ENCODE measurements at regions not wholly inside any gene's neighbourhood (a gene's known extent, or its start where the extent isn't known, plus 50 kb on each side); places are given as distances from the start of the nearest gene placed in this dataset.
"Not testable (repeated sequence)": the region's sequence is repeated elsewhere in the genome, so short reads cannot be mapped to it uniquely, and the experiment has no call there.

- peak; percentile 54 to 63 for DNase-seq
Measured at GRCh38 chr2:393711-394696, 106.1 kb upstream of the ALKAL2 start.

GRCh38 chr2:392926-393280 is 105.0 kb upstream of the ALKAL2 start:
- DNase-seq = no peak

DNA sequence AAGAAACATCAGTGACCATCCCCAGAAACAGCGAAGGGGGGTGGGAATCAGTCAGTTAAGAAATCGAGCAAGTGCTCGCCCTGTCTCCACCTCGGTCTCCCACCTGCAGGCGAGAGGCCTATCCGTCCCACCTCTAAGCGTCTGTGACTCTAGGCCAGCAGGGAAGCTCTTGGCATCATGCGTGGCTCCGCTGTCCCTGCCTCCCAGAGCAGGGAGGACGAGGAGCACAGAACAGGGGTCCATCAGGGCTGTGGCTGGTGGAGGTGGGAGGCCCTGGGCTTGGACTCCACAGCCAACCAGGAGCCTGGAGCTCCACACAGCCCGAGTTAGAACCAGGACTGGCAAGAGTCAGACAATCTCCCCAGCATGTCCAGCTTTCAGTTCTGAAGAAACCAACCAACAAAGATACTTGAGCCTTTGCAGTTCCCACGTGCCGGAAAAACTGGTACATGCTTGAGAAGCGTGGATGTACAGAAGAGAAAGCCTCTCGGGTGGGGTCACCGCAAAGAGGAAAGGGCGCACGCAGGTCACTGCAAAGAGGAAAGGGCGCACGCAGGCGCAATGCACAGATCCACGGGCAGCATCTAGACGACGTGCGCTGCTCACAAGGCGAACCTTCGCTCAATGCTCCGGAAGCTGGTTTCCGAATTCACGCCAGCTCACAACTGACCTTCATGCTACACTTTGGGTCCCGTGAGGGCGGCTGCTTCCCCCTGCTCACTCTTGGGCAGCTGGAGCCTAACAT is 104.5 kb upstream of the ALKAL2 start:
- no peak for DNase-seq

DNA sequence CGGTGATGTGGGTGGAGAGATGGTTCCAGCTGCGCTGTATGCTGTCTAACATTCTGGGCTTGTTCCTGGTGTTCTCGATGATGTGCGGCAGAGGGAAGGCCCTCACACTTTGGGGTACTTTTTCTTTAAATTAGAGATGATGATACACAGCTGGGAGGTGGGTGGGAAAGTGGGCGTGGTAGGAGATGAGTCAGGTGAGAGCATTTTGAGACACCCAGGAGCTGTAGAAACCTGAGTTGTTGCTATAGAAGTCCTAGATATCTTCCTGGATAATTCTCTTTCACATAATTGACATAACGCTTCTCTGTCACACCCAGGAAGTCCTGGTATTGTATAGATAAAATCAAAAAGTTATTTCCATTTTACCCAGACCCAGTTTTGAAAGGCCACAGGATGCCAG is 103.8 kb upstream of the ALKAL2 start:
- DNase-seq = no peak

GRCh38 chr2:390959-391358 is 103.1 kb upstream of the ALKAL2 start:
- DNase-seq = no peak

- DNase-seq = not testable (repeated sequence)
Measured at GRCh38 chr2:389985-390384, 102.1 kb upstream of the ALKAL2 start.

DNA sequence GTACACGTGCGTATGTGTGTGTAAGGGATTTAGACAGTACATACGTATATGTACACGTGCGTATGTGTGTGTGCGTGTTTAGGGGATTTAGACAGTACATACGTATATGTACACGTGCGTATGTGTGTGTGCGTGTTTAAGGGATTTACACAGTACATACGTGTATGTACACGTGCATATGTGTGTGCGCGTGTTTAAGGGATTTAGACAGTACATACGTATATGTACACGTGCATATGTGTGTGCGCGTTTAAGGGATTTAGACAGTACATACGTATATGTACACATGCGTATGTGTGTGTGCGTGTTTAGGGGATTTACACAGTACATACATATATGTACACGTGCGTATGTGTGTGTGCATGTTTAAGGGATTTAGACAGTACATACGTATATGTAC is 100.9 kb upstream of the ALKAL2 start:
- not testable (repeated sequence) for DNase-seq

GRCh38 chr2:387980-388421 is 100.1 kb upstream of the ALKAL2 start:
- no peak for DNase-seq

DNA sequence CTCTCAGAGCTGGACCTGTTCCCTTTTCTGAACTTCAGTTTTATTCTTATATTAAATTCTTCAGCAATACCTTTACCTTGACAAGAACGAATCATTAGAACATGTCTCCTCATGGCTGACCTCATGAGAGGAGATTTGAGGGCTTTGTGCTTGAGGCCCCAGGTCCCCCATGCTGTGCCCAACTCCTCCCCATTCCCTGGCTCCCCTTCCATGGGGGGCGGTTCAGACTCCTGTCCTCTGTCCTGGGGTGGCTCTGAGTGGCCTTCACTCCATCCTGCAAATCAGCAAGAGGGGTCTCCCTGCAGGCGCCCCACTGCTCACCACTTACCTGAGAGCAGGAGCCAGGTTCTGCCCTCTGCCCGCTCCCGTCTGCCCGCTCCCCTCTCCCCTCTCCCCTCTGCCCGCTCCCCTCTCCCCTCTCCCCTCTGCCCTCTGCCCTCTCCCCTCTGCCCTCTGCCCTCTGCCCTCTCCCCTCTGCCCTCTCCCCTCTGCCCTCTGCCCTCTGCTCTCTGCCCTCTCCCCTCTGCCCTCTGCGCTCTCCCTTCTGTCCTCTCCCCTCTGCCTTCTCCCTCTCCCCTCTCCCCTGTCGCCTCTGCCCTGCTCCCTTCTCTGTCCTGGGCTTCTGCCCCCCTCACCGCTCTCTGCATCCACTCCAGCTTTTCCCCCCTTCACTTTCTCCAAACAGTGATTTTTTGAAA is 98.7 kb upstream of the ALKAL2 start:
- DNase-seq = no peak

- no peak for DNase-seq
Measured at GRCh38 chr2:385785-386184, 97.9 kb upstream of the ALKAL2 start.

DNA sequence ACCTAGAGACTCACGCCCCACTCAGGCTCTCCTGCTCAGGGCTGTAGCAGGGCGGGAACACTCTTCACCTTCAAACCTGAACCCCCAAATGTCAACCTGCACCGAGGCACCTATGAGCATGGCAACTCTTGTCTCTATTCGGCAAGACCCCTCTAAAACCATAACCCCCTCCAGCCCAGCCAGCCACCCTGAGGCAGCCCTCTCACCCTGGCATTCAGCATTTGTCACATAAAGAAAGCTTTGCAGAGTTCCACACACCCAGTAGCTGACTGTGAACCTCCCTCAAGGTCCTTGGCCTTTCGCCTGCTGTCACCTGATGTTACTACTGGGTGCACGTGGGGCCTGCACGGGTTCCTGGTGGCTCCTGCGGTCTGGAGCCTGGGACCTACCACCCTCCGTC is 97.2 kb upstream of the ALKAL2 start:
- no peak for DNase-seq

GRCh38 chr2:383888-384287 is 96.0 kb upstream of the ALKAL2 start:
- no peak for DNase-seq

DNA sequence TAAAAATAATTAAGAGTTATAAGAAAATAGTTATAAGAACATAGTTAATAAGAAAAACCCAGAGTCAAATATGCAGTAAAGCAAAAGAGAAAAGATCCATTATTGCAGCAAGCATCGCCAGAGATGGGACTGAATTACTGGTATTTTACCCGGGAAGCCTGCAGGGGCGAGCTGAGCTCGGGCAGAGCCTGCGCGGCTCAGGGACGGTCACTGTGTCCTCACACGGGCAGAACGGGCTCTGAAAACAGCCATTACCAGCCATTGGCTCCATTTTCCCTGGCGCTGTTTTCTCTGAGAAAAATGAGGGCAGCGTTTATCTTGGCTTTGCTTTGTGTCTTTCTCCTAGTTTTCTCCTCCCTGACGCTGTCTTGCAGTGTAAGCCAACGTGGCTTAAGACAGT is 95.3 kb upstream of the ALKAL2 start:
- no peak for DNase-seq

DNA sequence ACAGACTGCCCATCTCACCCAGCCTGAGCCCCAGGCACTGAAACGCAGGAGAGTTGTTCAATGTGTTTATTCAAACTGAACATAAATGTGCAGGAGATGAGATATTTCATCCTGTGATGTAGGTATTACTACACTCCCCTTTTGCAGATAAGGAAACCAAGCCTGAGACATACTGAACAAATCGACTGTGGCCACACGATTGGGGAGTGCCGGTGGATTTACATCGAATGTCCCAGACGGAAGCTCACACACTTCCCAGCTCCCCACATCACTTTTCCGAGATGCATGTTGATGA is 94.8 kb upstream of the ALKAL2 start:
- no peak for DNase-seq

- no peak for DNase-seq
Measured at GRCh38 chr2:381941-382727, 94.2 kb upstream of the ALKAL2 start.

DNA sequence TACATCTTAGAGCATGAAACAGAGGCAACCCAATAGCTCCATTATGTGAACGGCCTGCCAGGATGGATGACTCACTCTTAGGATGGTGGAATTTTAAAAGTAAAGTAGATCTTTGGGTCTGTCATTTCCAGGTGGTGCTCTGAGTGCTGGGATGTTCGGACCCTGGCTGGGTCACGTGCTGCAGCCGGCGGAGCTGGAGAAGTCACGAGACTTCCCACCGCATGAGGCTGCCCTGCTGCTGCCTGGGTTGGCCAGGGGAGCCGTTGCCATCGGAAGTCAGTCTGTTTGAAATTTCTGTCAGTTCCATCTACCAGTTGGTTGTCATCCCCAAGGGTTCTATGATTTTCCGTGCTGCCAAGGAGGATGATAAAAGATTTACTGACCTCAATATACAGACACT is 93.3 kb upstream of the ALKAL2 start:
- no peak for DNase-seq

GRCh38 chr2:380772-381171 is 92.9 kb upstream of the ALKAL2 start:
- DNase-seq = no peak

GRCh38 chr2:380221-380620 is 92.3 kb upstream of the ALKAL2 start:
- no peak for DNase-seq

DNA sequence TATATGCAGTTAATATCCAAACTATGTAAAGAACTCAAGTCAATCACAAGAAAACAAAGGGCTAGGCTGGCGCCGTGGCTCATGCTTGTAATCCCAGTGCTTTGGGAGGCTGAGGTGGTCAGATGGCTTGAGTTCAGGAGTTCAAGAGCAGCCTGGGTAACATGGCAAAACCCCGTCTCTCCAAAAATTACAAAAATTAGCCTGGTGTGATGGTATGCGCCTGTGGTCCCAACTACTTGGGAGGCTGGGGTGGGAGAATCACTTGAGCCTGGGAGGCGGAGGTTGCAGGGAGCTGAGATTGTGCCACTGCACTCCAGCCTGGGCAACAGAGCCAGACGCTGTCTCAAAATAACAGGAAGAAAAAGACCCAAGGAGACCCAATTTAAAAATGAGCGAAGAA is 91.9 kb upstream of the ALKAL2 start:
- no peak for DNase-seq

GRCh38 chr2:378364-378763 is 90.5 kb upstream of the ALKAL2 start:
- DNase-seq = no peak

DNA sequence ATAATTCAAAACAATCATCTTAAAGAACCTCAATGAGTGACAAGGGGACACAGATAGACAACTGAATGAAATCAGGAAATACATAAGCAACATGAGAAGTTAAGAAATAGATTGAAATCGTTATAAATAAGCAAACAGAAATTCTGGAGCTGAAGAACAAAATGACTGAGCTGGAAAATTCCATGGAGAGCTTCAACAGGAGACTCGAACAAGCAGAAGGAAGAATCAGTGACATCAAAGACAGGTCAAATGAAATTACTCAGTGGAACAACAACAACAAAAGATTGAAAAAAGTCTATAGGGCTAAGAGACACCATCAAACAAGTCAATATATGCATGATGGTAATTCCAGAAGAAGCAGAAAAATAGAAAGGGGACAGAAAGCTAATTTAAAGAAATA is 89.5 kb upstream of the ALKAL2 start:
- no peak for DNase-seq

DNA sequence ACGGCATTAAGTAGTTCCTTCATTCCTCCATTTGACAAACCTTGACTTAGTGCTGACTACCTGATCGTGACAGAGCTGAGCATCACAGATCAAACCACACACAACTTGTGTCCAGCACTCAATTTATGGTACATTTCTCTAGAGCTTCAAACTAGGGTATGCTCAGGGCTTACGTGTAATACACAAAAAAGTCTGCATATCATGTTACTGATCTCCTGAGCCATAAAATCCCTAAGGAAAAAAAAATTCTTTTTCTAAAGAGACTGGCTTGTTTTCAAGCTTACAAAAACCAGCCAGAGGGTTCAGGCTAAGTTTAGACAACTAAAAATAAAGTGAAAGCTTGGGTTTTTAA is 88.0 kb upstream of the ALKAL2 start:
- no peak for DNase-seq
